Keratinocyte (primary cell): ENCODE measurements at regions not wholly inside any gene's neighbourhood (a gene's known extent, or its start where the extent isn't known, plus 50 kb on each side); places are given as distances from the start of the nearest gene placed in this dataset.

Experiments
- EZH2 ChIP-seq: IDR thresholded peaks from one replicate; pipeline ENCODE4 v1.6.1; 2012; ENCODE audit warnings: inconsistent platforms, mild to moderate bottlenecking, low read length, moderate library complexity
- TF ChIP-seq, protein P1 (sequence below), 3 experiments: IDR thresholded peaks in 1 of 3; conservative IDR thresholded peaks in 1 of 3; optimal IDR thresholded peaks in 1 of 3; 2 replicates in 2 of 3; 3 replicates in 1 of 3; pipeline versions ENCODE3 to v1.5.1; 2011; ENCODE audit warnings: low read length in 3 of 3, mild to moderate bottlenecking in 3 of 3, moderate library complexity in 2 of 3, control low read depth in 1 of 3, inconsistent platforms in 1 of 3; ENCODE audit not compliant: insufficient read depth in 2 of 3; ENCODE audit errors: extremely low read depth in 1 of 3

DNA sequence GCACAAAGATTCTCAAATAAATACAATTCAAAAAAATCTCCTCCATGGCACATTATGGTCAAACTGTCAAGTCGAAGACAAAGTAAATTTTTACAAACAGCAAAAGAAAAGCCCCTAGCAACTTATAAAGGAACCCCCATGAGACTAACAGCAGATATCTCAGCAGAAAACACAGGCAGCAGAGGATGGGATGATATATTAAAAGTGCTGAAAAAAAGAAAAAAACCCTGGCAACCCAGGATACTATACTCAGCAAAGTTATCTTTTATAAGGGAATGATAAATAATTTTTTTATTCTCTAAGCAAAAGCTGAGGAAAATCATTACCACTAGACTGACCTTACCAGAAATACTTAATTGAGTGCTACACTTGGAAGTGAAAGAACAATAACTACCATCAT lies 326.4 kb downstream of the CYRIA start:
- TF ChIP-seq, protein P1, sequence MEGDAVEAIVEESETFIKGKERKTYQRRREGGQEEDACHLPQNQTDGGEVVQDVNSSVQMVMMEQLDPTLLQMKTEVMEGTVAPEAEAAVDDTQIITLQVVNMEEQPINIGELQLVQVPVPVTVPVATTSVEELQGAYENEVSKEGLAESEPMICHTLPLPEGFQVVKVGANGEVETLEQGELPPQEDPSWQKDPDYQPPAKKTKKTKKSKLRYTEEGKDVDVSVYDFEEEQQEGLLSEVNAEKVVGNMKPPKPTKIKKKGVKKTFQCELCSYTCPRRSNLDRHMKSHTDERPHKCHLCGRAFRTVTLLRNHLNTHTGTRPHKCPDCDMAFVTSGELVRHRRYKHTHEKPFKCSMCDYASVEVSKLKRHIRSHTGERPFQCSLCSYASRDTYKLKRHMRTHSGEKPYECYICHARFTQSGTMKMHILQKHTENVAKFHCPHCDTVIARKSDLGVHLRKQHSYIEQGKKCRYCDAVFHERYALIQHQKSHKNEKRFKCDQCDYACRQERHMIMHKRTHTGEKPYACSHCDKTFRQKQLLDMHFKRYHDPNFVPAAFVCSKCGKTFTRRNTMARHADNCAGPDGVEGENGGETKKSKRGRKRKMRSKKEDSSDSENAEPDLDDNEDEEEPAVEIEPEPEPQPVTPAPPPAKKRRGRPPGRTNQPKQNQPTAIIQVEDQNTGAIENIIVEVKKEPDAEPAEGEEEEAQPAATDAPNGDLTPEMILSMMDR (optimal IDR thresholded peaks at IDR 0.05 in 1 of 3, IDR thresholded peaks at IDR 0.05 in 1 of 3, conservative IDR thresholded peaks at IDR 0.05 in 1 of 3; ENCODE audit: extremely low read depth in 1 of 3, insufficient read depth in 2 of 3, low read length in 3 of 3): no peak
- no peak for TF ChIP-seq EZH2
